Smooth muscle cell (in vitro differentiated cells): ENCODE measurements at regions not wholly inside any gene's neighbourhood (a gene's known extent, or its start where the extent isn't known, plus 50 kb on each side); places are given as distances from the start of the nearest gene placed in this dataset.

Experiments
- DNase-seq: peaks from one replicate; lab custom pipeline; 2025; ENCODE audit not compliant: unreplicated experiment; lab: John Stamatoyannopoulos, UW
- H2AFZ ChIP-seq: fragments of 200-600 bp; sonication (generic); 2 replicates; pipeline ENCODE4 v1.6.0; 2016; ENCODE audit warnings: antibody characterized with exemption, low read depth, mild to moderate bottlenecking
- H3F3A ChIP-seq: fragments of 200-600 bp; sonication (generic); 2 replicates; pipeline ENCODE4 v1.6.0; 2017; ENCODE audit warnings: antibody characterized with exemption, low read depth
- H3K27ac ChIP-seq: fragments of 200-600 bp; sonication (generic); 2 replicates; pipeline ENCODE4 v1.5.1; 2016; ENCODE audit warnings: low read depth, mild to moderate bottlenecking
- H3K27me3 ChIP-seq: fragments of 200-600 bp; sonication (generic); 2 replicates; pipeline ENCODE4 v1.6.1; 2016; ENCODE audit warnings: low read depth, mild to moderate bottlenecking
- H3K36me3 ChIP-seq: fragments of 200-600 bp; sonication (generic); 2 replicates; pipeline ENCODE4 v1.5.1; 2016; ENCODE audit warnings: low read depth
- H3K4me1 ChIP-seq: fragments of 200-600 bp; sonication (generic); 2 replicates; pipeline ENCODE4 v1.5.1; 2016; ENCODE audit warnings: low read depth
- H3K4me2 ChIP-seq: fragments of 200-600 bp; sonication (generic); 2 replicates; pipeline ENCODE4 v1.6.0; 2016; ENCODE audit warnings: mild to moderate bottlenecking
- H3K4me3 ChIP-seq: fragments of 200-600 bp; sonication (generic); 2 replicates; pipeline ENCODE4 v1.5.1; 2016; ENCODE audit warnings: mild to moderate bottlenecking
- H3K79me2 ChIP-seq: fragments of 200-600 bp; sonication (generic); 2 replicates; pipeline ENCODE4 v1.6.0; 2016; ENCODE audit warnings: low read depth, mild to moderate bottlenecking
- H3K9ac ChIP-seq: fragments of 200-600 bp; sonication (generic); 2 replicates; pipeline ENCODE4 v1.6.0; 2016; ENCODE audit warnings: low read depth
- H3K9me3 ChIP-seq: fragments of 200-600 bp; sonication (generic); replicated peaks from 2 replicates; pipeline ENCODE4 v1.5.1; 2016; ENCODE audit warnings: low read depth
- H4K20me1 ChIP-seq: fragments of 200-600 bp; sonication (generic); 2 replicates; pipeline ENCODE4 v1.6.0; 2016; ENCODE audit warnings: low read depth
- CTCF ChIP-seq: fragments of 200-600 bp; sonication (generic); IDR thresholded peaks from 2 replicates; pipeline ENCODE4 v1.5.1; 2017; ENCODE audit warnings: borderline replicate concordance, mild to moderate bottlenecking, antibody characterized with exemption; ENCODE audit not compliant: insufficient read depth, poor library complexity, severe bottlenecking
- WGBS: methylation state at CpG from one replicate; pipeline ENCODE4 v1.1.7; 2016; ENCODE audit warnings: low lambda C conversion rate; 5-methylcytosine and 5-hydroxymethylcytosine counted together

DNA sequence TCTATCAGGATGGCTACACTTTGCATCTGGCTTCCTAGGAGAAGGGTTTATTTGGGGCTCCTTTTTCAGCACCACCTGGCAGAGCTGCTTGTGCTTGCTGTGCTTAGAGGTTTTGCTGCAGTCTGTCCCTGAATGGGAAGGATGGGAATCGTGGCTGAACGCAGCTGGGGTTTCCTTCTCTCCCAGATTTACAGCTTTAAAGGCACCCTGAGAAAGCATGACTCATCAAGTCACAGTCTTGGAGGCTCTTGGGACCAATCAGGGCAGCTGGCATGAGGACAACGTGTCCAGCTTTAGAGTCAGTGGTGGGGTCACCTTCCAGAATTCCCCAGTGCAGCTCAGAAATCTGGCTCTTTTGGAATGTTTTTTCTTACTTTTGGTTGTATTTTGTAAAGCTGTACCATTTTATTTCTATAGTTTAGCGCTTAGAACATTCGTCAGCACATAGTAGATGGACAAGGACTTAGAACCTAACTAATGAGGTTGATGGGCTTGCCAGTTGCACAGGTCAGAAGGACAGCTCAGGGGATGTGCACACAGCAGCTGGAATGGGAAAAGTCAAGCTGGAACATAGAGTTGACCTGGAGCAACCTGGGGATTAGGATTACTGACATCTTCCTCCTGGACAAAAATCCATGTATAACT lies 222.6 kb downstream of the PRDM2 start:
- H3K4me1 ChIP-seq = no peaks in the 10 kb centered on the region
- H4K20me1 ChIP-seq = no peaks in the 10 kb centered on the region
- no peak overlapping the region for H3K4me2 ChIP-seq
- H3F3A ChIP-seq = no peaks in the 10 kb centered on the region
- no peaks in the 10 kb centered on the region for H3K36me3 ChIP-seq
- H2AFZ ChIP-seq = no peak overlapping the region
- 68% methylated on average over 5 of the region's 5 CpGs for WGBS
- DNase-seq = no peak
- H3K9me3 ChIP-seq = no peaks in the 10 kb centered on the region
- no peaks in the 10 kb centered on the region for H3K79me2 ChIP-seq
- peaks cover 2% of the 10 kb centered on the region for H3K27me3 ChIP-seq
- H3K4me3 ChIP-seq = no peak overlapping the region
- TF ChIP-seq CTCF = no peak
- no peak overlapping the region for H3K27ac ChIP-seq
- H3K9ac ChIP-seq = no peak overlapping the region

- Histone ChIP-seq H3K9me3 (no peaks in the 10 kb centered on the region), H3F3A (no peaks in the 10 kb centered on the region), H3K36me3 (no peaks in the 10 kb centered on the region), H2AFZ (no peak overlapping the region), H3K4me3 (no peak overlapping the region), H4K20me1 (no peaks in the 10 kb centered on the region), H3K79me2 (no peaks in the 10 kb centered on the region), H3K9ac (no peak overlapping the region), H3K27me3 (peaks cover 9% of the 10 kb centered on the region), H3K4me2 (no peak overlapping the region), H3K27ac (no peak overlapping the region), H3K4me1 (no peaks in the 10 kb centered on the region)
- no peak for TF ChIP-seq CTCF
- DNase-seq = no peak
Measured at GRCh38 chr1:13926556-13926955, 226.6 kb downstream of the PRDM2 start.

GRCh38 chr1:13927736-13928135 lies 227.7 kb downstream of the PRDM2 start:
- H2AFZ ChIP-seq = no peak overlapping the region
- 75% methylated on average over 3 of the region's 3 CpGs for WGBS
- no peaks in the 10 kb centered on the region for H3K9me3 ChIP-seq
- H3K79me2 ChIP-seq = no peaks in the 10 kb centered on the region
- no peak overlapping the region for H3K27ac ChIP-seq
- TF ChIP-seq CTCF = no peak
- no peaks in the 10 kb centered on the region for H3F3A ChIP-seq
- peaks cover 9% of the 10 kb centered on the region for H3K27me3 ChIP-seq
- no peak overlapping the region for H3K4me3 ChIP-seq
- no peaks in the 10 kb centered on the region for H3K4me1 ChIP-seq
- H3K9ac ChIP-seq = no peak overlapping the region
- H3K36me3 ChIP-seq = no peaks in the 10 kb centered on the region
- H3K4me2 ChIP-seq = no peak overlapping the region
- no peak for DNase-seq
- H4K20me1 ChIP-seq = no peaks in the 10 kb centered on the region

GRCh38 chr1:13929313-13929712 lies 229.3 kb downstream of the PRDM2 start:
- Histone ChIP-seq H3K27ac (no peak overlapping the region), H3K79me2 (no peaks in the 10 kb centered on the region), H3K4me1 (no peaks in the 10 kb centered on the region), H3K36me3 (no peaks in the 10 kb centered on the region), H3K4me3 (no peak overlapping the region), H3F3A (no peaks in the 10 kb centered on the region), H3K4me2 (no peak overlapping the region), H2AFZ (no peak overlapping the region), H3K9ac (no peak overlapping the region), H4K20me1 (no peaks in the 10 kb centered on the region), H3K27me3 (peaks cover 9% of the 10 kb centered on the region), H3K9me3 (no peaks in the 10 kb centered on the region)
- DNase-seq = no peak
- WGBS = 73% methylated on average over 5 of the region's 5 CpGs
- no peak for TF ChIP-seq CTCF
